GM12878 (cell line): ENCODE measurements at regions not wholly inside any gene's neighbourhood (a gene's known extent, or its start where the extent isn't known, plus 50 kb on each side); places are given as distances from the start of the nearest gene placed in this dataset.

Experiments
- ATAC-seq: fragments of 200-7000 bp; cut with Tn5 transposase; 3 replicates; pipeline ENCODE4 v1.9.1; 2020; ENCODE audit warnings: mild to moderate bottlenecking, moderate library complexity
- BruUV-seq: library from RNA; stranded (reverse); fragments of 400-500 nt; replicated peaks from 2 replicates; lab custom pipeline; 2021; lab: Mats Ljungman, UMichigan
- CTCF ChIA-PET: fragments of 300-600 bp; sonication (Branson Sonifier 250); formaldehyde crosslinking; extraction: SDS; loops from one replicate; lab custom pipeline; 2021; ENCODE audit warnings: inconsistent platforms; lab: Yijun Ruan, JAX
- POLR2A ChIA-PET: fragments of 350-600 bp; formaldehyde crosslinking; extraction: SDS; loops from one replicate; lab custom pipeline; 2021; ENCODE audit warnings: inconsistent platforms; lab: Charles Lee
- RAD21 ChIA-PET: fragments of 300-600 bp; sonication (Branson Sonifier 250); formaldehyde crosslinking; loops from one replicate; lab custom pipeline; 2023; ENCODE audit warnings: antibody characterized with exemption; ENCODE audit not compliant: unreplicated experiment; lab: Charles Lee
- SMC1A ChIA-PET: fragments of 300-600 bp; sonication (Branson Sonifier 250); formaldehyde crosslinking; loops from one replicate; lab custom pipeline; 2023; ENCODE audit not compliant: unreplicated experiment, uncharacterized antibody; lab: Charles Lee
- DNase-seq: peaks from one replicate; pipeline ENCODE4 v3.0.0-alpha.2; 2011; ENCODE audit warnings: low read depth, low spot score
- FAIRE-seq: peaks from 3 replicates; lab custom pipeline; 2011; peaks lifted over from hg19 to GRCh38; lab: Jason Lieb, UNC
- H2AFZ ChIP-seq: 2 replicates; pipeline ENCODE4 v1.6.0; 2011; ENCODE audit warnings: low read depth, low read length, control low read depth; ENCODE audit not compliant: control insufficient read depth
- H3K27ac ChIP-seq: 2 replicates; pipeline ENCODE4 v1.5.1; 2011; ENCODE audit warnings: control low read depth; ENCODE audit not compliant: control insufficient read depth, insufficient read depth
- H3K27me3 ChIP-seq, 2 experiments: replicated peaks in 1 of 2; 2 replicates each; pipeline versions ENCODE4 v1.6.0 to v1.6.1; 2011; ENCODE audit warnings: low read length in 1 of 2; ENCODE audit not compliant: control insufficient read depth in 2 of 2, insufficient read depth in 2 of 2
- H3K36me3 ChIP-seq, 2 experiments: 2 replicates each; pipeline ENCODE4 v1.5.1; 2011; ENCODE audit warnings: low read length in 1 of 2; ENCODE audit not compliant: control insufficient read depth in 2 of 2, insufficient read depth in 2 of 2
- H3K4me1 ChIP-seq: 2 replicates; pipeline ENCODE4 v1.6.1; 2011; ENCODE audit warnings: mild to moderate bottlenecking, low read length, moderate library complexity, mixed read lengths; ENCODE audit not compliant: control insufficient read depth, insufficient read depth
- H3K4me2 ChIP-seq: 2 replicates; pipeline ENCODE4 v1.6.0; 2011; ENCODE audit warnings: control low read depth; ENCODE audit not compliant: control insufficient read depth, insufficient read depth
- H3K4me3 ChIP-seq: fragments of 200-600 bp; sonication (generic); 2 replicates; pipeline ENCODE4 v1.5.1; 2016
- H3K79me2 ChIP-seq: 2 replicates; pipeline ENCODE4 v1.6.0; 2011; ENCODE audit warnings: low read length; ENCODE audit not compliant: control insufficient read depth, insufficient read depth
- H3K9ac ChIP-seq: 2 replicates; pipeline ENCODE4 v1.8.0; 2011; ENCODE audit warnings: low read length, control low read depth, mixed read lengths; ENCODE audit not compliant: control insufficient read depth, insufficient read depth
- H3K9me3 ChIP-seq: replicated peaks from 3 replicates; pipeline ENCODE4 v1.5.1; 2011; ENCODE audit warnings: mild to moderate bottlenecking, low read length; ENCODE audit not compliant: control insufficient read depth, insufficient read depth
- H4K20me1 ChIP-seq: 2 replicates; pipeline ENCODE4 v1.6.0; 2011; ENCODE audit not compliant: control insufficient read depth, insufficient read depth
- EED ChIP-seq: sonication (generic); IDR thresholded peaks from 2 replicates; pipeline ENCODE4 v1.6.1; 2016; ENCODE audit warnings: antibody characterized with exemption, low read depth
- ELK1 ChIP-seq: IDR thresholded peaks from 2 replicates; pipeline ENCODE4 v1.6.1; 2012; ENCODE audit warnings: low read depth, low read length, improper control_type of control experiment
- GATAD2B ChIP-seq: fragments of 450-650 bp; conservative IDR thresholded peaks from 2 replicates; pipeline ENCODE4 v1.6.1; 2017; ENCODE audit warnings: low read depth, mild to moderate bottlenecking, moderate library complexity
- HDAC2 ChIP-seq: fragments of 200-600 bp; sonication (generic); IDR thresholded peaks from 2 replicates; pipeline ENCODE4 v1.6.1; 2017
- HDGF ChIP-seq: fragments of 450-650 bp; IDR thresholded peaks from 2 replicates; pipeline ENCODE4 v1.6.1; 2016; ENCODE audit warnings: antibody characterized with exemption
- JUNB ChIP-seq: IDR thresholded peaks from 2 replicates; pipeline ENCODE4 v1.6.1; 2016; ENCODE audit warnings: antibody characterized with exemption, mild to moderate bottlenecking
- KLF5 ChIP-seq: fragments of 450-650 bp; IDR thresholded peaks from 2 replicates; pipeline ENCODE4 v1.6.1; 2014; ENCODE audit warnings: mild to moderate bottlenecking; ENCODE audit not compliant: partially characterized antibody
- NBN ChIP-seq: fragments of 450-650 bp; IDR thresholded peaks from 2 replicates; pipeline ENCODE4 v1.6.1; 2016
- NFXL1 ChIP-seq: fragments of 450-650 bp; IDR thresholded peaks from 2 replicates; pipeline ENCODE4 v1.6.1; 2017; ENCODE audit warnings: antibody characterized with exemption, mild to moderate bottlenecking, borderline replicate concordance
- NFYB ChIP-seq: IDR thresholded peaks from 2 replicates; pipeline ENCODE4 v1.6.1; 2011; ENCODE audit warnings: low read depth, mild to moderate bottlenecking, low read length, improper control_type of control experiment, moderate library complexity; ENCODE audit not compliant: insufficient read depth
- NR2C1 ChIP-seq: fragments of 450-650 bp; IDR thresholded peaks from 2 replicates; pipeline ENCODE4 v1.6.1; 2017; ENCODE audit warnings: antibody characterized with exemption, mild to moderate bottlenecking, moderate library complexity
- RELB ChIP-seq: fragments of 450-650 bp; IDR thresholded peaks from 2 replicates; pipeline ENCODE4 v1.6.1; 2017; ENCODE audit warnings: low read depth, mild to moderate bottlenecking, moderate library complexity
- SRF ChIP-seq, 2 experiments: IDR thresholded peaks; 2 replicates each; pipeline ENCODE4 v1.6.1; 2011; ENCODE audit warnings: low read depth in 2 of 2, low read length in 2 of 2, mild to moderate bottlenecking in 1 of 2, moderate library complexity in 1 of 2
- USF1 ChIP-seq: IDR thresholded peaks from 2 replicates; pipeline ENCODE4 v1.6.1; 2011; ENCODE audit warnings: borderline replicate concordance, low read depth, mild to moderate bottlenecking, moderate library complexity, mixed read lengths, low read length; ENCODE audit not compliant: insufficient read depth; ENCODE audit errors: extremely low read length
- ZNF24 ChIP-seq: fragments of 450-650 bp; IDR thresholded peaks from 2 replicates; pipeline ENCODE4 v1.6.1; 2017; ENCODE audit warnings: antibody characterized with exemption, mild to moderate bottlenecking
- WGBS: methylation state at CpG from one replicate; pipeline ENCODE4 v1.1.6; 2016; ENCODE audit warnings: low lambda C conversion rate; ENCODE audit not compliant: insufficient replicate concordance, insufficient coverage; ENCODE audit errors: missing lambda C conversion rate; 5-methylcytosine and 5-hydroxymethylcytosine counted together
- in situ Hi-C: fragments of 300-500 bp; cut with MboI; formaldehyde crosslinking; loops from 9 replicates; pipeline ENCODE4 v1.14.3; 2018; ENCODE audit warnings: mixed read lengths
- intact Hi-C: fragments of 100-400 bp; cut with micrococcal nuclease; formaldehyde crosslinking; loops from one replicate; pipeline ENCODE4 v1.14.2; 2022; ENCODE audit not compliant: unreplicated experiment

- TF ChIP-seq ZNF24 (no peak), NBN (no peak), ELK1 (no peak), NR2C1 (no peak), HDGF (no peak), SRF (IDR thresholded peaks at IDR 0.05; ENCODE audit: low read depth in 2 of 2, low read length in 2 of 2) (no peak), KLF5 (no peak), RELB (no peak), NFYB (no peak), NFXL1 (no peak), GATAD2B (no peak), USF1 (no peak), EED (no peak), JUNB (no peak), HDAC2 (no peak)
- ATAC-seq (no peak), FAIRE-seq (no peak), DNase-seq (no peak)
- no peaks in the 10 kb centered on the region for H3K36me3 ChIP-seq
- intact Hi-C loops (no loop called here), in situ Hi-C loops (no loop called here)
- H3K4me2 ChIP-seq = no peak overlapping the region
- no peaks in the 10 kb centered on the region for H3K4me1 ChIP-seq
- 19% methylated on average over 5 of the region's 5 CpGs for WGBS
- H3K9ac ChIP-seq = no peak overlapping the region
- H4K20me1 ChIP-seq = no peaks in the 10 kb centered on the region
- no peak overlapping the region for H2AFZ ChIP-seq
- H3K79me2 ChIP-seq = no peaks in the 10 kb centered on the region
- ChIA-PET CTCF (no interaction called here), RAD21 (no interaction called here), POLR2A (no interaction called here), SMC1A (no interaction called here)
- no TSS peak for BruUV-seq
- no peaks in the 10 kb centered on the region for H3K27me3 ChIP-seq
- H3K9me3 ChIP-seq = no peaks in the 10 kb centered on the region
- H3K27ac ChIP-seq = no peak overlapping the region
- no peak overlapping the region for H3K4me3 ChIP-seq
Measured at GRCh38 chr2:129800686-129801085, 178.8 kb upstream of the RAB6C start.
